NCI-H82 treated with DMSO at 0.1 percent for 48 hours (cell line): ENCODE measurements at regions not wholly inside any gene's neighbourhood (a gene's known extent, or its start where the extent isn't known, plus 50 kb on each side); places are given as distances from the start of the nearest gene placed in this dataset.
"Not testable (repeated sequence)": the region's sequence is repeated elsewhere in the genome, so short reads cannot be mapped to it uniquely, and the experiment has no call there.

ENCODE experiments used
- DNase-seq: peaks from one replicate; lab custom pipeline; 2025; ENCODE audit not compliant: unreplicated experiment; lab: John Stamatoyannopoulos, UW

- DNase-seq = no peak
Measured at GRCh38 chr3:1456781-1457311, 364.0 kb downstream of the CNTN6 start.

- no peak for DNase-seq
Measured at GRCh38 chr3:1462371-1462770, 369.5 kb downstream of the CNTN6 start.

GRCh38 chr3:1462856-1463450 lies 370.1 kb downstream of the CNTN6 start:
- no peak for DNase-seq

GRCh38 chr3:1465091-1465490 lies 372.3 kb downstream of the CNTN6 start:
- DNase-seq = not testable (repeated sequence)

- no peak for DNase-seq
Measured at GRCh38 chr3:1468145-1468544, 375.3 kb downstream of the CNTN6 start.

GRCh38 chr3:1469248-1469647 lies 376.4 kb downstream of the CNTN6 start:
- DNase-seq = no peak

GRCh38 chr3:1469687-1470086 lies 376.9 kb downstream of the CNTN6 start:
- DNase-seq = no peak

GRCh38 chr3:1477669-1478068 lies 384.8 kb downstream of the CNTN6 start:
- DNase-seq = no peak

- DNase-seq = no peak
Measured at GRCh38 chr3:1495466-1495865, 402.6 kb downstream of the CNTN6 start.

GRCh38 chr3:1499694-1500093 lies 406.9 kb downstream of the CNTN6 start:
- DNase-seq = no peak

GRCh38 chr3:1501406-1502115 lies 408.7 kb downstream of the CNTN6 start:
- no peak for DNase-seq

- DNase-seq = no peak
Measured at GRCh38 chr3:1506090-1506489, 413.3 kb downstream of the CNTN6 start.

- no peak for DNase-seq
Measured at GRCh38 chr3:1513662-1514061, 420.8 kb downstream of the CNTN6 start.

GRCh38 chr3:1515882-1516281 lies 423.1 kb downstream of the CNTN6 start:
- DNase-seq = no peak

- no peak for DNase-seq
Measured at GRCh38 chr3:1527786-1528185, 435.0 kb downstream of the CNTN6 start.

GRCh38 chr3:1528621-1529020 lies 435.8 kb downstream of the CNTN6 start:
- no peak for DNase-seq

- no peak for DNase-seq
Measured at GRCh38 chr3:1529676-1530075, 436.9 kb downstream of the CNTN6 start.

GRCh38 chr3:1531981-1532380 lies 439.2 kb downstream of the CNTN6 start:
- no peak for DNase-seq

GRCh38 chr3:1532935-1533606 lies 440.2 kb downstream of the CNTN6 start:
- DNase-seq = no peak

GRCh38 chr3:1533763-1534162 lies 440.9 kb downstream of the CNTN6 start:
- DNase-seq = no peak

GRCh38 chr3:1534252-1534651 lies 441.4 kb downstream of the CNTN6 start:
- no peak for DNase-seq

GRCh38 chr3:1535361-1535760 lies 442.5 kb downstream of the CNTN6 start:
- no peak for DNase-seq
